C4-2B (cell line): ENCODE measurements at regions not wholly inside any gene's neighbourhood (a gene's known extent, or its start where the extent isn't known, plus 50 kb on each side); places are given as distances from the start of the nearest gene placed in this dataset.

Experiments
- ZFX ChIP-seq: fragments of 450-650 bp; IDR thresholded peaks from 2 replicates; pipeline ENCODE4 v1.6.1; 2017
- TF ChIP-seq, protein P1 (sequence below): fragments of 450-650 bp; conservative IDR thresholded peaks from 2 replicates; pipeline ENCODE4 v1.5.1; 2017; ENCODE audit warnings: mild to moderate bottlenecking

- TF ChIP-seq, protein P1, sequence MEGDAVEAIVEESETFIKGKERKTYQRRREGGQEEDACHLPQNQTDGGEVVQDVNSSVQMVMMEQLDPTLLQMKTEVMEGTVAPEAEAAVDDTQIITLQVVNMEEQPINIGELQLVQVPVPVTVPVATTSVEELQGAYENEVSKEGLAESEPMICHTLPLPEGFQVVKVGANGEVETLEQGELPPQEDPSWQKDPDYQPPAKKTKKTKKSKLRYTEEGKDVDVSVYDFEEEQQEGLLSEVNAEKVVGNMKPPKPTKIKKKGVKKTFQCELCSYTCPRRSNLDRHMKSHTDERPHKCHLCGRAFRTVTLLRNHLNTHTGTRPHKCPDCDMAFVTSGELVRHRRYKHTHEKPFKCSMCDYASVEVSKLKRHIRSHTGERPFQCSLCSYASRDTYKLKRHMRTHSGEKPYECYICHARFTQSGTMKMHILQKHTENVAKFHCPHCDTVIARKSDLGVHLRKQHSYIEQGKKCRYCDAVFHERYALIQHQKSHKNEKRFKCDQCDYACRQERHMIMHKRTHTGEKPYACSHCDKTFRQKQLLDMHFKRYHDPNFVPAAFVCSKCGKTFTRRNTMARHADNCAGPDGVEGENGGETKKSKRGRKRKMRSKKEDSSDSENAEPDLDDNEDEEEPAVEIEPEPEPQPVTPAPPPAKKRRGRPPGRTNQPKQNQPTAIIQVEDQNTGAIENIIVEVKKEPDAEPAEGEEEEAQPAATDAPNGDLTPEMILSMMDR, result no peak
- no peak for TF ChIP-seq ZFX
Measured at GRCh38 chr4:138367942-138368341, 125.8 kb upstream of the SLC7A11 start.
